Pons (tissue), 1 donor: ENCODE measurements at regions not wholly inside any gene's neighbourhood (a gene's known extent, or its start where the extent isn't known, plus 50 kb on each side); places are given as distances from the start of the nearest gene placed in this dataset.

Experiments
- DNase-seq: peaks from one replicate; pipeline ENCODE4 v3.0.0-alpha.2; 2016; ENCODE audit warnings: low spot score

- no peak for DNase-seq
Measured at GRCh38 chr6:149217466-149217888, 100.0 kb upstream of the TAB2 start.

- no peak for DNase-seq
Measured at GRCh38 chr6:149218471-149218870, 99.0 kb upstream of the TAB2 start.

GRCh38 chr6:149218915-149219314 lies 98.6 kb upstream of the TAB2 start:
- no peak for DNase-seq

- DNase-seq = no peak
Measured at GRCh38 chr6:149220882-149221773, 96.4 kb upstream of the TAB2 start.

- no peak for DNase-seq
Measured at GRCh38 chr6:149221774-149222070, 95.8 kb upstream of the TAB2 start.

GRCh38 chr6:149223120-149223903 lies 94.2 kb upstream of the TAB2 start:
- DNase-seq = no peak

GRCh38 chr6:149223904-149224351 lies 93.6 kb upstream of the TAB2 start:
- no peak for DNase-seq

GRCh38 chr6:149224399-149224798 lies 93.1 kb upstream of the TAB2 start:
- DNase-seq = no peak

GRCh38 chr6:149225370-149225769 lies 92.1 kb upstream of the TAB2 start:
- DNase-seq = no peak

- DNase-seq = no peak
Measured at GRCh38 chr6:149225946-149226345, 91.6 kb upstream of the TAB2 start.

GRCh38 chr6:149227796-149228195 lies 89.7 kb upstream of the TAB2 start:
- no peak for DNase-seq

- DNase-seq = no peak
Measured at GRCh38 chr6:149228311-149228955, 89.1 kb upstream of the TAB2 start.

GRCh38 chr6:149229096-149229495 lies 88.4 kb upstream of the TAB2 start:
- DNase-seq = no peak

GRCh38 chr6:149230712-149231460 lies 86.6 kb upstream of the TAB2 start:
- peak; percentile 80 for DNase-seq

- peak; percentile 77 for DNase-seq
Measured at GRCh38 chr6:149231778-149232177, 85.7 kb upstream of the TAB2 start.

- no peak for DNase-seq
Measured at GRCh38 chr6:149233056-149233715, 84.3 kb upstream of the TAB2 start.

- DNase-seq = no peak
Measured at GRCh38 chr6:149234051-149234962, 83.2 kb upstream of the TAB2 start.

- DNase-seq = peak; percentile 76
Measured at GRCh38 chr6:149235130-149235561, 82.4 kb upstream of the TAB2 start.

- no peak for DNase-seq
Measured at GRCh38 chr6:149236589-149236988, 80.9 kb upstream of the TAB2 start.

GRCh38 chr6:149237464-149237863 lies 80.0 kb upstream of the TAB2 start:
- DNase-seq = no peak
